Chondrocyte (in vitro differentiated cells): ENCODE measurements at regions not wholly inside any gene's neighbourhood (a gene's known extent, or its start where the extent isn't known, plus 50 kb on each side); places are given as distances from the start of the nearest gene placed in this dataset.

Experiments used
- DNase-seq: peaks from one replicate; pipeline ENCODE4 v3.0.0; 2021; ENCODE audit warnings: mixed read lengths, low spot score
- H3K27ac Mint-ChIP-seq: one replicate; pipeline ENCODE4 v1.8.0; 2021; ENCODE audit warnings: mild to moderate bottlenecking, moderate library complexity, mixed read lengths; ENCODE audit not compliant: unreplicated experiment
- H3K27me3 Mint-ChIP-seq: 2 replicates; pipeline ENCODE4 v1.8.0; 2021; ENCODE audit warnings: low read depth, mixed read lengths
- H3K36me3 Mint-ChIP-seq: 2 replicates; pipeline ENCODE4 v1.8.0; 2021; ENCODE audit warnings: low read depth, mixed read lengths
- H3K4me1 Mint-ChIP-seq: 2 replicates; pipeline ENCODE4 v1.8.0; 2021; ENCODE audit warnings: low read depth, mild to moderate bottlenecking, mixed read lengths
- H3K4me3 Mint-ChIP-seq: one replicate; pipeline ENCODE4 v1.8.0; 2021; ENCODE audit warnings: mild to moderate bottlenecking, moderate library complexity, mixed read lengths; ENCODE audit not compliant: unreplicated experiment
- H3K9me3 Mint-ChIP-seq: 2 replicates; pipeline ENCODE4 v1.8.0; 2021; ENCODE audit warnings: low read depth, mixed read lengths
- CTCF ChIP-seq: fragments of 200-600 bp; sonication (generic); IDR thresholded peaks from 2 replicates; pipeline ENCODE4 v1.5.0; 2021; ENCODE audit warnings: antibody characterized with exemption, mild to moderate bottlenecking, moderate library complexity

GRCh38 chr1:82799261-82799660, 998.5 kb downstream of the ADGRL2 start:
- H3K4me1 Mint-ChIP-seq: peaks cover 10% of the 10 kb centered on the region
- no peaks in the 10 kb centered on the region for H3K27me3 Mint-ChIP-seq
- TF ChIP-seq CTCF: no peak
- H3K4me3 Mint-ChIP-seq: no peak overlapping the region
- no peak overlapping the region for H3K27ac Mint-ChIP-seq
- H3K36me3 Mint-ChIP-seq: peaks cover 2% of the 10 kb centered on the region
- no peak for DNase-seq
- H3K9me3 Mint-ChIP-seq: peaks cover 10% of the 10 kb centered on the region

GRCh38 chr1:82795508-82796149, 994.9 kb downstream of the ADGRL2 start:
- H3K4me1 Mint-ChIP-seq: peaks cover 10% of the 10 kb centered on the region
- H3K4me3 Mint-ChIP-seq: no peak overlapping the region
- H3K9me3 Mint-ChIP-seq: peaks cover 10% of the 10 kb centered on the region
- peak overlapping the region; percentile 1 for H3K27ac Mint-ChIP-seq
- peaks cover 2% of the 10 kb centered on the region for H3K36me3 Mint-ChIP-seq
- peak; percentile 64 for TF ChIP-seq CTCF
- H3K27me3 Mint-ChIP-seq: no peaks in the 10 kb centered on the region
- DNase-seq: no peak

- H3K27me3 Mint-ChIP-seq: no peaks in the 10 kb centered on the region
- H3K36me3 Mint-ChIP-seq: no peaks in the 10 kb centered on the region
- peaks cover 10% of the 10 kb centered on the region for H3K4me1 Mint-ChIP-seq
- H3K27ac Mint-ChIP-seq: no peak overlapping the region
- DNase-seq: no peak
- no peak overlapping the region for H3K4me3 Mint-ChIP-seq
- no peak for TF ChIP-seq CTCF
- no peaks in the 10 kb centered on the region for H3K9me3 Mint-ChIP-seq
Observed at GRCh38 chr1:82792151-82792550, 991.4 kb downstream of the ADGRL2 start.

- Mint-ChIP-seq H3K4me3 (no peak overlapping the region), H3K9me3 (no peaks in the 10 kb centered on the region), H3K4me1 (peaks cover 11% of the 10 kb centered on the region), H3K27me3 (no peaks in the 10 kb centered on the region), H3K27ac (no peak overlapping the region), H3K36me3 (no peaks in the 10 kb centered on the region)
- no peak for DNase-seq
- no peak for TF ChIP-seq CTCF
Observed at GRCh38 chr1:82790556-82790955, 989.8 kb downstream of the ADGRL2 start.

GRCh38 chr1:82788660-82789059, 987.9 kb downstream of the ADGRL2 start:
- no peak for DNase-seq
- Mint-ChIP-seq H3K36me3 (no peaks in the 10 kb centered on the region), H3K27ac (no peak overlapping the region), H3K27me3 (no peaks in the 10 kb centered on the region), H3K9me3 (no peaks in the 10 kb centered on the region), H3K4me3 (no peak overlapping the region), H3K4me1 (peaks cover 13% of the 10 kb centered on the region)
- no peak for TF ChIP-seq CTCF
